Epidermal melanocyte (primary cell): ENCODE measurements at regions not wholly inside any gene's neighbourhood (a gene's known extent, or its start where the extent isn't known, plus 50 kb on each side); places are given as distances from the start of the nearest gene placed in this dataset.
"Not testable (repeated sequence)": the region's sequence is repeated elsewhere in the genome, so short reads cannot be mapped to it uniquely, and the experiment has no call there.

Experiments used
- DNase-seq: peaks from one replicate; pipeline ENCODE4 v3.0.0; 2011; ENCODE audit warnings: low spot score; ENCODE audit not compliant: insufficient read length

DNA sequence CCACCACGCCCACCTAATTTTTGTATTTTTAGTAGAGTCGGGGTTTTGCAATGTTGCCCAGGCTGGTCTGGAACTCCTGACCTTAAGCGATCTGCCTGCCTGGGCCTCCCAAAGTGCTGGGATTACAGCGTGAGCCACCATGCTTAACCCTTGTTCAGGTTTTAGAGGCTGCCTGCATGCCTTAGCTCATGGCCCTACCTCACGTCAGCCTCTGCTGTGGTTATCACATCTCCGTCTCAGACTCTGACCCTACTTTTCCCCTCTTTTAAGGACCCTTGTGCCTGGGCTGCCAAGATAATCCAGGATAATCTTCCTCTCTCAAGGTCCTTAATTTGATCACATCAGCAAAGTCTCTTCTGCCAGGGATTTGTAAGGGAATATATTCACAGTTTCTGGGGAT, 98.2 kb upstream of the PMAIP1 start:
- DNase-seq: no peak

DNA sequence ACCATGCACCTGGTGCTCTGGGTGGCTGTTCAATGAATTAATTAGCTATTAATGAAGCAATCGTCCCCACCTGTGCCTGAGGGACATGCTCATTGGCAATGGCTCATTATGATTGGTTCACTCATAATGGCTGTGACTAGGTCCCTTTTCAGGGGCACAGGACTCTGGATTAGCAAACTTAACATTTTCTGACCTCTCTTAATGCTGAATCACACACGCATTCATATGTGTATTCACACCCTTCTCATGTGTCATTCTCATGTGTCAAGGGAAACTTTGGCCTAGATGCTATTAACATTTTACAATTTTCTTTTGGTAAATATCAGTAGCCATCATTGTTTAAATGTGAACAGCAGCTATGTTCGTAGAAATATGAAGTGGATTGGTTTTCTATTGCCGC, 98.9 kb upstream of the PMAIP1 start:
- DNase-seq: no peak

DNA sequence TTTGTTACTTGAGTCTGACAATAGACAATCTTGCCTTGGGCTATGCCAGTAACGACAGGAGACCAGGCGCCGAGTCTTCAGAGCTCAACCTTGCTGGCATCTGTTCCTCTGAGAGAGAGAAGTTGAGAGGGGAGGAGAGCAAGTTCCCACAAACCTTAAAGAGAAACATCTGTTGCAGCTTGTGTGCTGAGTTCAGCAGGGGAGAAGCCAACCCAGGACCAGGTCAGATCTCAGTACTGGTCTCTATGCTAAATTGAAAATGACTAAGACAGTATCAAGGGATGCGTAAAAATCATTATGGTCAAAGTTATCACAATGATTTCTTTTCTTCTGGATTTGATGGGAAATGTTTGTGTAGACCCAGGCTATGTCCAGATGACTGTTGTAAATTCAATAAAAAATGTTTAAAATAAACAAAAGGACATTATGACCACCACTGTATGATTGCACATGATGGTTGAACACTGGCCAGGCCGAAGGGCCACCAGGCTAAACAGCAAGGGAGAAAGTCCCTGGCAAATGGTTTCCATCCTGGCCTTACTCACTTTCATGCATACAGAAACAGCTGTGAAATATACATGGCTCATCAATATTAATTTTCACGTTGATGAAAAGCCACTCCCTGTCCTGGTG, 100.3 kb upstream of the PMAIP1 start:
- peak; percentile 43 for DNase-seq

DNA sequence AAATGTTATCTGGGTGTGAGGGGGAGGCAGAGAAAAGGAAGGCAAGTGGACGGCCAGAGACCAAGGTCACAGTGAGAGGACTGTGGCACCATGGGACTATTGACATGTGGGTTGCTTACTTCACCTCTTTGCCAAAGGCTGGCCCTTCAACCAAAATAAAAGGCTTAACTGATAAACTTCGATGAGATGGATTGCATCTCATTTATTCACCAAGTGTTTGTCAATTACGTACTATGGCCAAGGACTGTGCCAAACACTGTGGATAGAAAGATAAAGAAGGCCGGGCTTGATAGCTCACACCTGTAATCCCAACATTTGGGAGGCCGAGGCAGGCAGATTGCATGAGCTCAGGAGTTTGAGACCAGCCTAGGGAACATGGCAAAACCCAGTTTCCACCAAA, 98.7 kb upstream of the CCBE1 start:
- DNase-seq: no peak

DNA sequence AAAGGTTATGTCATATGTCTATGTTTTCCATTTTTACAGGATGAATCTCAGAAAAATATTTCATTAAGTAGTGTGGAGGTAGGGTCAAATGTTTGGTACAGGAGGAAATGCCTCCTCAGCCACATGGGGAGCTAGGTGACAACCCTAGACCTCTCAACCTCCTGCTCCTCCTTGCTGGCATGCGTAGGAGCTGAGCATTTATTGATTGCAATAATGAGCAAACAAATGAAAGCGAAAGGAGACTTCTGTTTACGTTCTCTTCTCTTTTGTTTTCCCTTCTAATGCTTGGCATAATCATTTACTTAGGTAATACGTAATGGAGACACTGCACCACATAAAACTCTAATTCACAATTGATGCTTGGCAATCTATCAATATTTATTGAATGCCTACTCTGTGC, 95.1 kb upstream of the CCBE1 start:
- DNase-seq: no peak

DNA sequence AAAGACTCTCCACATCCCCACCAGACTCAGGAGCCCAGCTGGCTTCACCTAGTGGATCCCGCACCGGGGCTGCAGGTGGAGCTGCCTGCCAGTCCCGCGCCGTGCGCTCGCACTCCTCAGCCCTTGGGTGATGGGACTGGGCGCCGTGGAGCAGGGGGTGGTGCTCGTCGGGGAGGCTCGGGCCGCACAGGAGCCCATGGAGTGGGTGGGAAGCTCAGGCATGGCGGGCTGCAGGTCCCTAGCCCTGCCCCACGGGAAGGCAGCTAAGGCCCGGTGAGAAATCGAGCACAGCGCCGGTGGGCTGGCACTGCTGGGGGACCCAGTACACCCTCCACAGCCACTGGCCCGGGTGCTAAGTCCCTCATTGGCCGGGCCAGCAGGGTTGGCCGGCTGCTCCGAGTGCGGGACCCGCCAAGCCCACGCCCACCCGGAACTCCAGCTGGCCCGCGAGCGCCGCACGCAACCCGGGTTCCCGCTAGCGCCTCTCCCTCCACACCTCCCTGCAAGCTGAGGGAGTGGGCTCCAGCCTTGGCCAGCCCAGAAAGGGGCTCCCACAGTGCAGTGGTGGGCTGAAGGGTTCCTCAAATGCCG, 93.2 kb upstream of the CCBE1 start:
- not testable (repeated sequence) for DNase-seq

DNA sequence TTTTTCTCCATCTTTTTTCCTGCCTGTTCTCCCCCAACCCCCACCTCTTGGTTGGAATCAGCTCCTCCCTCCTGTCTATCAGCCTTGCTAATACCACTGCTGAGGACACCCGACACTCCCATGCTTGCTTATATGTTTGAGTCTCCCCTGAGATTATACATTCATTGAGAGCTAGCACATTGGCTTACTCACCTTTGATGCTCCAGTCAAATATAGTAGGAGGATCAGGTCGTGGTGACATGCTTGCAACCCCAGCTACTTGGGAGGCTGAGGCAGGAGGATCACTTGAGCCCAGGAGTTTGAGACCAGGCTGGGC, 91.5 kb upstream of the CCBE1 start:
- no peak for DNase-seq

DNA sequence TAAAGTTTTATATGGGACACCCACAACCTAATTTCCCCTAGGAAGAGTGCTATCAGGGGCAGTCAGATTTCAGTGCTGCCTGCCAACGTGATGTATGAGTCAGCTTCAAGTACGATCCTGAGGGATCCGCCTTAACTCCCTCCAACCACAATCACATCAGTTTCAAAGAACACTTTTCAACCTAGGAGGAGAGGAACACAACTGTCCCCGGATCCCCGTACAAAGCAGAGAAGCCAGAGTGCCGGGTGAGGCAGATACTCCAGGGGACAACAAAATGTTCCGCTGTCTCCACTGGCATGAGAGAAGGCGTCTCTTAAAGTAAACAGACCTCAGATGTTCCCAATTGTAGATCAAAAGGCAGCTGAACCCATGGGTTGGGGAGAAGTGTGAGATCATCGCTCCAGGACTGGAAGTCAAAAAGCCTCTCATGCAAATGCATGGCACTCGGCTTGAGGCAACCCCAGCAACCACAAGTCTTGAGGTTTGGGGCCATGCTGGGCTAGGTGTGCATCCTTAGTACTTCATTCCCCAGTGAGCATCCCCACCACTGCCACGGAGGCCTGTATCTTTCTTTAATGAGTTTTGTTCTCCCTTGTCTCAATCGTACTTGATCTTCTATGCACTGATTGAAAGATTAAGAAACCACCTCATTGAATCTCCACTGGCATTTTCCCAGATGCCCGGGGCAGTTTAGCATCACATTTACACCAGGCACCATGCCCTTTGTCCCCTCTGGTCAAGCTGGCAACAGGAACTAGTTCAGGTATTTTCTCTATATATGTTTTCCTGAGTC, 91.0 kb upstream of the CCBE1 start:
- no peak for DNase-seq

DNA sequence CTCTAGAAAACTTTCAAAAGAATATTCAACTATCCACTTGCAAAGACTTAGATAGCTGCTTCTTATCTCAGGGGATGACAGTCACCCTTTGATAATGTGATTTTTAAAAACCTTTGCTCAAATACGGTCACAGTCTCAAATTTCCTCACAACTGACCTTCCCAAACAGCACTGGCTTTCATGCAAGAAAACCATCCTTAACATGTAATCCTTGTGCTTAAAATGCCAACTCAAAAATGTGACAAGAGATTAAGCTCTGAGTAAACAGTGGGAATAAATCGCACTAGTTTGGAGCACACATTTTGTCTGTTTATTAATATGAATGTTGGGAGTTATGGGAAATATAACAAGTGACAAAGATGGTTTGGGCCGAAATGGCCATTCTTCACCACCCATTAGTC, 87.5 kb upstream of the CCBE1 start:
- no peak for DNase-seq

DNA sequence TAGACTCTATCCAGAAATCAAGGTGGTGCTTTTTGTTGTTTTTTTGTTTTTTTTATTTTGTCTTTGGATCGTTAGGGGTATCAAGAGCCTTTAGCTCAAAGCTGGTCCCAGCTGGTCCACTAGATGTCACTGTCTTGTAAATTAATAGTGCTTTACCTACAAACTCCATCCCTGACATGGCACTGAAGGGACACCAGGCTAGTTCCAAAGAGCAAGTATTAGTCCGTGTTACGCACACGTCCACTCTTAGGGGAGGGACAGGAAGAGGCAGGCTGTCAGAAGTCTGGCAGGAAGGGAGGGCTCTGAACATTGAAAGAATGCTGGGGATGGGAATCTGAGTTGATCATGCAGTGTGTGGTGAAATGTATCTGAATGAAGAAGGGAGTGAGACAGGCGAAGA, 85.9 kb upstream of the CCBE1 start:
- DNase-seq: peak; percentile 30

DNA sequence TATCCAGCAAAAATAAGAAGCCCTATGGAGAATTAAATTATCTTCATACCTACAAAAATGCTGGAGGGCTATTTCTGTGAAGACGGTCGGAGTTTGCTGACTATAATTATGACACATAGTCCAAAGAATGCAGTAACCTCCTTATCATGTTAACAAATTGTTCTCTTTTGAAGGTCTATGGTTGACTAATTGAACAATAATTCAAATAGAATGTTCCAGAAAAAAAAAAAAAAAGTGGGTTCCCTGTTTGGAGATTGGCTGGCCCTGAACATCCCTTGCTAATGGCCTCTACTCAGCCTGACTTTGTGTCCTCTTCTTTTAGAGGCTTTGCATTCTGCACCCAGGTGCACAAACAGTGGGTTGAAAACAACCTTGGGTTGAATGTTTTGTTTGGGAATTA, 82.8 kb upstream of the CCBE1 start:
- DNase-seq: no peak

DNA sequence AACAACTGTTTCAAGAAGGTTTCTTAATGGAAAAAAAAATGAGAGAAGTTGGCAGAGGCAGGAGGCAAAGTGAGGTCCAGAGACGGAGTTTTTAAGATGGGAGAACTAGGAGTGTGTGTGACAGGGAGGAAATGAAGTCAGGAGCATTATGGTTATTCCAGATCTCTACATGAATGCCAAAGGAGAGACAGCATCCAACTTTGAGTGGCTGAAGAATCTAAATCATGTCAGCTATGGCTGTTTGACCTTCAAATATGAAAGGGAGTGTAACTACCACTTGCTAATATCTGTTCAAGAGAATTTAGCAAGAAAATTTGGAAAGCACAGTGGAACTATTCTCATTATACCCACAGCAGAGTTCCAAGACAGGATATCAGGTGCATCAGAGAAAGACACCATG, 81.2 kb upstream of the CCBE1 start:
- no peak for DNase-seq

DNA sequence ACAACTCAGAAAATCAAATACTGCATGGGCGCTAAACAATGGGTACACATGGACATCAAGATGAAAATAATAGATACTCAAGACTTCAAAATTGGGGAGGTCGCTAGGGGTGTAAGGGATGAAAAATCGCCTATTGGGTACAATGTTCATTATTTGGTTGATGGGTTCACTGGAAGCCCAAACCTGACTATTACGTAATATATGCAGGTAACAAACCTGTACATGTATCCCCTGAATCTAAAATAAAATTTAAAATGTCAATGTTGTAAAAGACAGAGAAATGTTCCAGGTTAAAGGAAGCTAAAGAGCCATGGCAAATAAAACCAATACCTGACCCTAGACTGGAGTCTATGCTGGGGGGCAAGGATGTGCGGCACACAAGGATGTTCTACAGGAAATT, 80.4 kb upstream of the CCBE1 start:
- DNase-seq: no peak

DNA sequence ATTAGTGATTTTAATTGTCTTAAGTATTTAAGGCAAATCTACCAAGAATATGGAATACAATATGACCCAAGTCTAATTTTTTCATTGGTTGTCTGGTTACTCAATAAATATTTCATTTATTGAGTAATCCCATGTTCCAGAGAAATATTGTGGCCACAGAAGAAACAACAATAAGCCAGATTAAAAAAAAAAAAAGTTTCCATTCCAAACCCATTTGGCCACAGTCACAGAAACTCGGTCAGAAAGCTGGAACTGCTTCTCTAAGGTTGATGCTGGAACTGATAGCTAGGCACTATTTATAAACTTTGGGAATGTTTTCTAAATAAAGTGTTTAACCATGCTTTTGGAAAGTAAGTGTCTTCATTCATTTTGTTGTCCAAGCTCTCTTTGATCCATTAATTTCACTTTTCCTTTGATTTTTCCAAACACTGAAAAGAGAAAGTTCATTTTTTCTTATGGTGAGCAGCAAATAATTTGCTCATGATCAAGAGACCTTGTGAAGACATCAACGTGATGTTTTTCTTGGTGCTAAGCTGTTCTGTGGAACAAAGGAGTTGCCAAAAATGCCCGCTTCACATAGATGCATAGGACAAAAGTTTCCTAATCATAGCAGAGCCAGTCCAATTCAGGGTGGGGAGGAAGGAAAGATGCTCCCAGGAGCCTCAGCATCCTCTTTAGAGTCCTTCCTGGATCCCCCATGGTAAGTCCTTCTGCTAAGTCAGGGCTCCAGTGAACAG, 72.1 kb upstream of the CCBE1 start:
- DNase-seq: no peak

DNA sequence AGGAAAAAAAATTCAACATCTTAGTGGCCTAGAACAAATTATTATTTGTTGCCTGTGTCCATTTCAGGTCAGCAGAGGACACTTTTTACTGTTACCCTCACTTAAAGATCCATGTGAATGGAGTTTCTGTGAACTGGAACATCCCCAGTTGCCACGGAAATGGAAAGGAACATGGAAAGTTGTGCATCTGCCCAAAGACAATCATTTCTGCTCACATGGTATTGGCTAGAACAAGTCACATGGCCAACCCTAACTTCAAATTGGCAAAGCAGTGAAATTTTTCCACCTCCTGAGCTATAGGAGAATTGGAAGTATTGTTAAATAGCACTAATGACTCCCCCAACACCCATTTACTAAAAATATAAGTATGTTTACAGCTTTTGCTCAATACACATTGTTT, 71.2 kb upstream of the CCBE1 start:
- DNase-seq: no peak

DNA sequence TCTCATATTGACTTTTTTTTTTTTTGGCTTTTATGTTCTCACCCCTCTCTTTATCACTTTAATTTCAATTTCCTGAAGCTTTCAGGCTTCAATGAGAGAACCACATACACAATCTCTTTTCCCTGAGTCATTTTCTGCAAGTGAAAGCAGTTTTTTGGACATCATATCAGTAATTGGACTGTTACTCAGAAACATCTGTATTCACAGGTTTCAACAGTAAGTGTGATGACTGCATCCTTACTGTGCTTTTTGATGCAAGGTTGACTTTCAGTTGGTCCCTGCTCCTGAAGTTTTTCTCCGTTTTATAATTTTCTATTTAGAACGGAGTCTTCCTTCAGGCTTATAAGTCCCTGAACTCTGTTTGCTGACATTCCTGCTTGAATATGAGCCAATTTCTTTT, 70.5 kb upstream of the CCBE1 start:
- no peak for DNase-seq

DNA sequence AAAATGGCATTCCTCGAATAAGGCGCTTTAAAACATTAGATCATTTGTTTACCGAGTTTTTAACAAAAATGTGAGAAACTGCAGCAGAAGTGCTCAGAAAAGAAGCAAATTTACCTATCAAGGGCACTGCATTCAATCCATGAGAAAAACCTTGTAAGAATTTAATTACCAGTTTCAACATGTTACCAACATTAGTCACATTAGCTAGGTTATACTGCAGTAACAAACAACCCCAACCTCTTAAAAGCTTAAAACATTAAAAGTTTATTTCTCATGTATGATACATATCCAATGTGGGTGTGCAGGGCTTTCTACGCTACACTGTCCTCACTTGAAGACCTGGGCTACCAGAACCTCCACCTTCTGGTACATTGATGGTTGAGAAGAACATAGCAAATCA, 68.1 kb upstream of the CCBE1 start:
- no peak for DNase-seq

DNA sequence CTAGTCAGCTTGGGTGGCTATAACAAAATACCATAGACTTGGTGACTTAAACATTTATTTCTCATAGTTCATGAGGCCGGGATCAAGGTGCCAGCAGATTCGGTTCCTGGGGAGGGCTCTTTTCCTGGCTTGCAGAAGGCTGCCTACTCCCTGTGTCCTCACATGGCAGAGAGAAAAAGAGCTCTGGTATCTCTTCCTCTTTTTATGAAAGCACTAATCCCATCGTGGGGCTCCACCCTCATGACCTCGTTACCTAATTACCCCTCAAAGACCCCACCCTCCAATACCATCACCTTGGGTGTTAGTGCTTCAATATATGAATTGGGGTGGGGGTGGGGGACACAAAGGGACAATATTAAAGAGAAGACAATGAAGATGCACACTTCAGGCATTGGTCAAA, 67.1 kb upstream of the CCBE1 start:
- no peak for DNase-seq

DNA sequence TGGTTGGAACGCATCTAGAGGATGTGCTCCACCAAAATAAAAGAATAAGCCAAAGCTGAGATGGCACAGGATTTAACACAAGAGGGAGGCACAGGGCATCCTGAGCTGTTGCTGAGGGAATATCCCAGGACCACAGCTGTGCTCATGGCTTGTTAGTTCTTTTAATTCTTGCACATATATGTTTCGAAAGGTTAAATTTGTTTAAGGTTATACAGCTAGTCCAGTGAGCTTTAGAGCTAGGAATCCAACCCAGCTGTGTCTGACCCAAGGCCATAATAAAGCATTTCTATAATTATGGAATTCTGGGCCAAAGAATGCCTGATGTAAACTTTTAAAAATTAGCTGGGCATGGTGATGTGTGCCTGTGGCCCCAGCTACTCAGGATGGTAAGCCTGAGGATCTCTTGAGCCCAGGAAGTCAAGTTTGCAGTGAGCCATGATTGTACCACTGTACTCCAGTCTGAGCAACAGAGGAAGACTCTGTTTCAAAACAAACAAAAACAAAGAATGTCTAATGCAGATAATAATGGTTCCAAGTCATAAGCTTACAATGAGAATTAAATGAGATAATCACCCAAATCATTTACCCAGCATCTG, 66.4 kb upstream of the CCBE1 start:
- DNase-seq: no peak

DNA sequence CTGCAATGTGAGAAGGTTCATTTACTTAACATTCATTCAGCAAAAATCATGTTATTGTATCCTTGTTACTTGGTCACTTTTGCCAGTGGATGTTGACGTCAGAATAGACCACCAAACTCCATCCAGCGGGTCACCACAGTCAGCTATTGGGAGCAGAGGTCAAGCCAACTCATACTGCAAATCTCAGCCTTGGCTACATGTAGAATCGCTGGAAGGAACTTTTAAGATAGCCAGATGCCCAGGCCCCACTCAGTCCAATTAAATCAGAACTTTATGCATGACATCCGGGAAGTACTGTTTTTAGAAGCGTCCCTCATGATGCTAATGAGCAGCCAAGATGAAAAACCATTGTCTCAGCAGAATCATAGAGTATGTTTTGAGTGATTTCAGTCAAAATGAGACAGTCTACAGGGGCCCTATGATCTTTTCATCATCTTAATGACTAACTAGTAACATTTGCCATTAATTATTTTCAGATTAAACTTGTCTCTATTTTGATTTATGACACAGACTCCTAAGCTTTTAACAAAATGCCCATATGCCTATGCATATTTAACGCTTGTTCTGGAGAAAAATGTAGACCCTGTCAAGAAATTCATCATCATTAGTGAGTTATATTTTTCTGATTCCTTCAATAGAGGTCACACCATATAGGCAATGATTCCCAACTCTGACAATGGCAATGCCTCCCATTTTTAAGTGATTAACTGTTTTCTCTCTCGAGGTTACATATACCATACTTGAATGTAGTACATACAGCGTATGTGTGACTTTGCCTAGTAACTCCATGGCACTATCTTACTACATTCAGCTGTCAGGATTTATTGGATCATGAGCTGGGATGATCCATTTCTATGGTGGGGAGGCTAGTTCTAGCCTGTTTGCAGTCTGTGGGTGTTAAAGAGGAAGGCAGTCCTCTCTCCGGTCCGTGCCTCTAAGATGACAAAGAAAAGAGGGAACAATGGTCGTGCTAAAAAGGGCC, 63.7 kb upstream of the CCBE1 start:
- no peak for DNase-seq

DNA sequence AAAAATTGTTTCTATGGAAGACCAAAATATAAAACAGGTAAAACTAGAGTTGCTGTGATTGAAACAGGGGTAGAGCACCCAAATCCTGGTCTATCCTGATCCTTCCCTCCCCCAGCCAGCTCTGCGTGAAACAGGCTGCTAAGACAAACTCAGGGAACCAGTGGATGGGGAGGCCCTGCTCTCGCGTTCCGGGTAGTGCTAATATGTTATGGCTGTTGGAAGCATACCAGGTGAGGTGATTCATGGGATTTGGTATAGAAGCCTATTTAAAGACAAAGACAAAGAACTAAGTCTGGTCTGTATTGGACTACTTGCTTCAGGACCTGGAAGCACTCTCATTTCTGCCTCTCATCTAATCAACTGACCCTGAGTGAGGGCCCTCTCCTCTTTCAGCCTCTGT, 63.0 kb upstream of the CCBE1 start:
- no peak for DNase-seq
